ENCODE measurements at regions not wholly inside any gene's neighbourhood (a gene's known extent, or its start where the extent isn't known, plus 50 kb on each side); places are given as distances from the start of the nearest gene placed in this dataset.

DNA sequence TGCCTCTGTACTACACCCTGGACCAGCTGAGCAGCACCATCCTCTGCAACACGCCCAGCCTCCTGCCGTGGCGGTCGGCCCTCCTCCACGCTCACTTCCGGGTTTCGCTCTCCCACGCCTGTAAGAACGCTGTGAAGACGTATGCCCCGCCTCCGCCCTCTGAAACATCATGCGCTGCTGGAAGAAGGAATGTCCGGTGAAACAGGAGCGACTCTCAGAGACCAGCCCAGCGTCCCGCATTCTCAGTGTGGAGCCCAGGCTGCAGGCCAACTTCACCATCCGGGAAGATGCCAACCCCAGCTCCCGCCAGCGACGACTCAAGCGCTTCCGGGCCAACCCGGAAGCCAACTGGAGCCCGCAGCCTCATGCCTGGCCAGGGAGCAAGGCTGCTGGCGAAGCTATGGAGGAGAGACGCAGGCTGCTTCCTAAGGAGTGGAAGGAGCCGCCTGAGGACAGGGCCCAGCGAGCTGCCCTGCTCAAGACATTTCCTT, 186.1 kb upstream of the SLITRK2 start:
- TF ChIP-seq, protein P1, sequence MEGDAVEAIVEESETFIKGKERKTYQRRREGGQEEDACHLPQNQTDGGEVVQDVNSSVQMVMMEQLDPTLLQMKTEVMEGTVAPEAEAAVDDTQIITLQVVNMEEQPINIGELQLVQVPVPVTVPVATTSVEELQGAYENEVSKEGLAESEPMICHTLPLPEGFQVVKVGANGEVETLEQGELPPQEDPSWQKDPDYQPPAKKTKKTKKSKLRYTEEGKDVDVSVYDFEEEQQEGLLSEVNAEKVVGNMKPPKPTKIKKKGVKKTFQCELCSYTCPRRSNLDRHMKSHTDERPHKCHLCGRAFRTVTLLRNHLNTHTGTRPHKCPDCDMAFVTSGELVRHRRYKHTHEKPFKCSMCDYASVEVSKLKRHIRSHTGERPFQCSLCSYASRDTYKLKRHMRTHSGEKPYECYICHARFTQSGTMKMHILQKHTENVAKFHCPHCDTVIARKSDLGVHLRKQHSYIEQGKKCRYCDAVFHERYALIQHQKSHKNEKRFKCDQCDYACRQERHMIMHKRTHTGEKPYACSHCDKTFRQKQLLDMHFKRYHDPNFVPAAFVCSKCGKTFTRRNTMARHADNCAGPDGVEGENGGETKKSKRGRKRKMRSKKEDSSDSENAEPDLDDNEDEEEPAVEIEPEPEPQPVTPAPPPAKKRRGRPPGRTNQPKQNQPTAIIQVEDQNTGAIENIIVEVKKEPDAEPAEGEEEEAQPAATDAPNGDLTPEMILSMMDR (IDR thresholded peaks at IDR 0.05; ENCODE audit: borderline replicate concordance, extremely low read depth, low read length, poor library complexity, severe bottlenecking) = no peak
- no peak for TF ChIP-seq EZH2 (IDR thresholded peaks at IDR 0.05; ENCODE audit: borderline replicate concordance, low read depth, low read length, severe bottlenecking)

All from DND-41 (cell line).